Bronchial epithelial cell (primary cell): ENCODE measurements at regions not wholly inside any gene's neighbourhood (a gene's known extent, or its start where the extent isn't known, plus 50 kb on each side); places are given as distances from the start of the nearest gene placed in this dataset.

Source experiments
- DNase-seq: peaks from one replicate; pipeline ENCODE4 v3.0.0-alpha.2; 2010; ENCODE audit warnings: low read depth
- FAIRE-seq: peaks from 2 replicates; lab custom pipeline; 2011; peaks lifted over from hg19 to GRCh38; lab: Jason Lieb, UNC
- H3K27me3 ChIP-seq: 2 replicates; pipeline ENCODE4 v1.5.1; 2011; ENCODE audit warnings: low read length; ENCODE audit not compliant: control insufficient read depth, insufficient read depth
- H3K36me3 ChIP-seq: 2 replicates; pipeline ENCODE4 v1.5.1; 2011; ENCODE audit warnings: low read length; ENCODE audit not compliant: control insufficient read depth, insufficient read depth
- H3K4me3 ChIP-seq: 2 replicates; pipeline ENCODE4 v1.5.1; 2011; ENCODE audit warnings: mild to moderate bottlenecking, low read depth, low read length, control low read depth
- TF ChIP-seq, protein P1 (sequence below): IDR thresholded peaks from 2 replicates; pipeline ENCODE4 v1.5.1; 2011; ENCODE audit warnings: mild to moderate bottlenecking, moderate library complexity, low read length, control low read depth, inconsistent platforms; ENCODE audit not compliant: insufficient read depth, severe bottlenecking

- TF ChIP-seq, protein P1, sequence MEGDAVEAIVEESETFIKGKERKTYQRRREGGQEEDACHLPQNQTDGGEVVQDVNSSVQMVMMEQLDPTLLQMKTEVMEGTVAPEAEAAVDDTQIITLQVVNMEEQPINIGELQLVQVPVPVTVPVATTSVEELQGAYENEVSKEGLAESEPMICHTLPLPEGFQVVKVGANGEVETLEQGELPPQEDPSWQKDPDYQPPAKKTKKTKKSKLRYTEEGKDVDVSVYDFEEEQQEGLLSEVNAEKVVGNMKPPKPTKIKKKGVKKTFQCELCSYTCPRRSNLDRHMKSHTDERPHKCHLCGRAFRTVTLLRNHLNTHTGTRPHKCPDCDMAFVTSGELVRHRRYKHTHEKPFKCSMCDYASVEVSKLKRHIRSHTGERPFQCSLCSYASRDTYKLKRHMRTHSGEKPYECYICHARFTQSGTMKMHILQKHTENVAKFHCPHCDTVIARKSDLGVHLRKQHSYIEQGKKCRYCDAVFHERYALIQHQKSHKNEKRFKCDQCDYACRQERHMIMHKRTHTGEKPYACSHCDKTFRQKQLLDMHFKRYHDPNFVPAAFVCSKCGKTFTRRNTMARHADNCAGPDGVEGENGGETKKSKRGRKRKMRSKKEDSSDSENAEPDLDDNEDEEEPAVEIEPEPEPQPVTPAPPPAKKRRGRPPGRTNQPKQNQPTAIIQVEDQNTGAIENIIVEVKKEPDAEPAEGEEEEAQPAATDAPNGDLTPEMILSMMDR, result no peak
- no peaks in the 10 kb centered on the region for H3K27me3 ChIP-seq
- H3K36me3 ChIP-seq, result no peaks in the 10 kb centered on the region
- FAIRE-seq (no peak), DNase-seq (no peak)
- no peak overlapping the region for H3K4me3 ChIP-seq
Observed at GRCh38 chr1:81192647-81193642, 607.8 kb upstream of the ADGRL2 start.

DNA sequence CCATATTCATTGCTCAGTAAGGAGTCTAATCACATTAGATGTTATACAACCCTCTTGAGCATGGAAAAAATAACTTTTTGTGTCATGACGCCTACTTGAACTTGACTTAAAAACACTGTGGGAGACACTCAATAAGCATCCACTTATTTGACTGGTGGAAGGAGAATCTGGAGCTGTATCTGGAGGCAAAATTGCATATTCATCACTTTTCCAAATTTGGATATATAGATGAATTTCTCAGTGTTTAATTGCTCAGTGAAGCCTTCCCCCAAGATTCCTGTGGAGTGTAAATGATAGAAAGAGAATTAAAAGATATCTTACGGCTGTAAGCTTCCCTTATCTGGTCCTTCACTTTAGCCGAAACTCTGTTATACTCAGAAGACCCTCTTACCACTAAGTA, 610.7 kb upstream of the ADGRL2 start:
- H3K27me3 ChIP-seq, result no peaks in the 10 kb centered on the region

DNA sequence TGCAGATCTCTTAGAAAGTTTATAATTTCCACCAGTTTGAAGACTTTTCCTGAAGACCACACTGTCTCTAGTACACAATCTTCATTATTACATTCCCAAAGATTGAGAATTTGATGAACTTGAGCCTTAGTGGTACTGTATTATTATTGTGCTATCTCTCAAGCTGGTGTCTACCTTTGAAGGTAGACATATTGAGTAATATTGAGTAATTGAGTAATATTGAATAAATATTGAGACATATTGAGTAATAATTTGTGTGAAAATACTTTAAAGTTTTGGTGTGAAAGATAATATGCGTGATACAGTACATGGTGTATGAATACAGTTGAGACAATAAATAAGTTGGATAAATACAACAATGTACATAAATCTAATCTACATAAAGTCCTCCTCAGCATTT, 613.1 kb upstream of the ADGRL2 start:
- no peak overlapping the region for H3K4me3 ChIP-seq

More for the DNA sequence above, 610.7 kb upstream of the ADGRL2 start:
- no peak overlapping the region for H3K4me3 ChIP-seq
- DNase-seq (no peak), FAIRE-seq (no peak)
- TF ChIP-seq, protein P1, result no peak
- no peaks in the 10 kb centered on the region for H3K36me3 ChIP-seq

GRCh38 chr1:81186261-81186660, 614.5 kb upstream of the ADGRL2 start:
- FAIRE-seq (no peak), DNase-seq (peak; percentile 86)
- TF ChIP-seq, protein P1, result no peak
- Histone ChIP-seq H3K4me3 (no peak overlapping the region), H3K27me3 (no peaks in the 10 kb centered on the region), H3K36me3 (no peaks in the 10 kb centered on the region)

More for the DNA sequence above, 613.1 kb upstream of the ADGRL2 start:
- no peak for FAIRE-seq
- H3K36me3 ChIP-seq, result no peaks in the 10 kb centered on the region
- DNase-seq, result peak; percentile 58
- no peaks in the 10 kb centered on the region for H3K27me3 ChIP-seq
- TF ChIP-seq, protein P1, result no peak

- DNase-seq, result no peak
- H3K36me3 ChIP-seq, result no peaks in the 10 kb centered on the region
- TF ChIP-seq, protein P1, result no peak
- no peak for FAIRE-seq
- H3K27me3 ChIP-seq, result no peaks in the 10 kb centered on the region
- no peak overlapping the region for H3K4me3 ChIP-seq
Observed at GRCh38 chr1:81183553-81183952, 617.2 kb upstream of the ADGRL2 start.

- no peak for FAIRE-seq
- TF ChIP-seq, protein P1, result no peak
- no peak for DNase-seq
- Histone ChIP-seq H3K27me3 (no peaks in the 10 kb centered on the region), H3K4me3 (no peak overlapping the region), H3K36me3 (no peaks in the 10 kb centered on the region)
Observed at GRCh38 chr1:81183051-81183450, 617.7 kb upstream of the ADGRL2 start.
